Astrocyte of the spinal cord (primary cell): ENCODE measurements at regions not wholly inside any gene's neighbourhood (a gene's known extent, or its start where the extent isn't known, plus 50 kb on each side); places are given as distances from the start of the nearest gene placed in this dataset.

ENCODE experiments used
- DNase-seq: peaks from one replicate; pipeline ENCODE4 v3.0.0; 2011; ENCODE audit warnings: low read depth, low spot score
- H3K4me3 ChIP-seq: 2 replicates; pipeline ENCODE4 v1.5.1; 2011; ENCODE audit warnings: low read depth, mild to moderate bottlenecking, low read length, moderate library complexity
- CTCF ChIP-seq: IDR thresholded peaks from 2 replicates; pipeline ENCODE4 v1.5.1; 2012; ENCODE audit warnings: low read depth, mild to moderate bottlenecking, low read length, inconsistent platforms
- in situ Hi-C: cut with HindIII; loops from 2 replicates; pipeline ENCODE4 v1.10.0; 2017; ENCODE audit warnings: low sequenced_read_pairs

- no peak for DNase-seq
- in situ Hi-C loops, result no loop called here
- no peak overlapping the region for H3K4me3 ChIP-seq
- TF ChIP-seq CTCF, result no peak
These were observed 201.4 kb upstream of the EOMES start for GRCh38 chr3:27923349-27924068.

GRCh38 chr3:27927882-27928281 is 205.8 kb upstream of the EOMES start:
- TF ChIP-seq CTCF, result no peak
- in situ Hi-C loops, result no loop called here
- no peak overlapping the region for H3K4me3 ChIP-seq
- no peak for DNase-seq

- TF ChIP-seq CTCF, result no peak
- in situ Hi-C loops, result no loop called here
- no peak for DNase-seq
- H3K4me3 ChIP-seq, result no peak overlapping the region
These were observed 208.0 kb upstream of the EOMES start for GRCh38 chr3:27930052-27930602.

GRCh38 chr3:27935492-27935891 is 213.4 kb upstream of the EOMES start:
- no peak for DNase-seq
- in situ Hi-C loops, result no loop called here
- H3K4me3 ChIP-seq, result no peak overlapping the region
- no peak for TF ChIP-seq CTCF

- in situ Hi-C loops, result no loop called here
- H3K4me3 ChIP-seq, result no peak overlapping the region
- TF ChIP-seq CTCF, result no peak
- DNase-seq, result no peak
These were observed 217.4 kb upstream of the EOMES start for GRCh38 chr3:27939521-27939920.

- peak; percentile 28 for DNase-seq
- H3K4me3 ChIP-seq, result no peak overlapping the region
- no peak for TF ChIP-seq CTCF
- in situ Hi-C loops, result no loop called here
These were observed 217.8 kb upstream of the EOMES start for GRCh38 chr3:27939940-27940339.

- no peak overlapping the region for H3K4me3 ChIP-seq
- DNase-seq, result no peak
- in situ Hi-C loops, result no loop called here
- peak; percentile 33 for TF ChIP-seq CTCF
These were observed 221.0 kb upstream of the EOMES start for GRCh38 chr3:27943106-27943505.
